HepG2 (cell line): ENCODE measurements at regions not wholly inside any gene's neighbourhood (a gene's known extent, or its start where the extent isn't known, plus 50 kb on each side); places are given as distances from the start of the nearest gene placed in this dataset.

Source experiments
- ARNT ChIP-seq: fragments of 450-650 bp; IDR thresholded peaks from 2 replicates; pipeline ENCODE4 v1.6.1; 2017
- BHLHE40 ChIP-seq: IDR thresholded peaks from 2 replicates; pipeline ENCODE4 v1.6.1; 2011; ENCODE audit warnings: low read length, improper control_type of control experiment
- JARID2 ChIP-seq: sonication (generic); formaldehyde crosslinking; IDR thresholded peaks from 2 replicates; pipeline ENCODE4 v1.8.1; 2023; ENCODE audit warnings: missing genetic modification reagents, inconsistent platforms; ENCODE audit not compliant: insufficient replicate concordance
- MIXL1 ChIP-seq: IDR thresholded peaks from 2 replicates; pipeline ENCODE4 v1.6.1; 2016
- NBN ChIP-seq: fragments of 450-650 bp; conservative IDR thresholded peaks from 2 replicates; pipeline ENCODE4 v1.6.1; 2017
- PTBP1 ChIP-seq: fragments of 200-400 bp; formaldehyde crosslinking; IDR thresholded peaks from 2 replicates; pipeline ENCODE4 v1.6.1; 2018; ENCODE audit warnings: low read length, low read depth; ENCODE audit not compliant: poor library complexity, severe bottlenecking
- ZFP36L2 ChIP-seq: sonication (generic); formaldehyde crosslinking; IDR thresholded peaks from 2 replicates; pipeline ENCODE4 v1.4.0; 2020; ENCODE audit warnings: missing genetic modification reagents
- ZNF280B ChIP-seq: sonication (generic); formaldehyde crosslinking; IDR thresholded peaks from 2 replicates; pipeline ENCODE4 v1.5.0; 2020; ENCODE audit warnings: missing genetic modification reagents, mild to moderate bottlenecking, borderline replicate concordance

GRCh38 chr5:5979761-5980537 is 398.4 kb downstream of the MED10 start:
- no peak for TF ChIP-seq NBN
- TF ChIP-seq BHLHE40: no peak
- no peak for TF ChIP-seq PTBP1
- no peak for TF ChIP-seq ZNF280B (CRISPR knock-in tag)
- no peak for TF ChIP-seq JARID2
- TF ChIP-seq ZFP36L2: no peak
- no peak for TF ChIP-seq ARNT
- no peak for TF ChIP-seq MIXL1 (CRISPR knock-in tag)
